ENCODE measurements at regions not wholly inside any gene's neighbourhood (a gene's known extent, or its start where the extent isn't known, plus 50 kb on each side); places are given as distances from the start of the nearest gene placed in this dataset.

- Mint-ChIP-seq H3K4me3 (no peak overlapping the region), H3K9me3 (no peaks in the 10 kb centered on the region)
These were observed 350.8 kb upstream of the NFE2L3 start for GRCh38 chr7:25801214-25801613.

GRCh38 chr7:25802057-25802456 lies 349.9 kb upstream of the NFE2L3 start:
- no peak for ATAC-seq
- H3K27me3 Mint-ChIP-seq, result peaks cover 22 to 31% of the 10 kb centered on the region in 2 donors
- H3K27ac Mint-ChIP-seq, result no peak overlapping the region
- no peak for DNase-seq (ENCODE audit: low spot score)
- H3K36me3 Mint-ChIP-seq, result no peaks in the 10 kb centered on the region
- H3K9me3 Mint-ChIP-seq, result no peaks in the 10 kb centered on the region
- H3K4me3 Mint-ChIP-seq, result no peak overlapping the region
- H3K4me1 Mint-ChIP-seq (ENCODE audit: low read depth in 2 of 2), result no peaks in the 10 kb centered on the region

More at GRCh38 chr7:25801214-25801613, 350.8 kb upstream of the NFE2L3 start:
- no peaks in the 10 kb centered on the region for H3K4me1 Mint-ChIP-seq (ENCODE audit: low read depth in 2 of 2)
- no peak overlapping the region for H3K27ac Mint-ChIP-seq
- H3K27me3 Mint-ChIP-seq, result peaks cover 15 to 27% of the 10 kb centered on the region in 2 donors
- H3K36me3 Mint-ChIP-seq, result no peaks in the 10 kb centered on the region
- no peak for DNase-seq (ENCODE audit: low spot score)
- ATAC-seq, result no peak

GRCh38 chr7:25802473-25802872 lies 349.5 kb upstream of the NFE2L3 start:
- ATAC-seq, result no peak
- Mint-ChIP-seq H3K27me3 (peaks cover 22 to 31% of the 10 kb centered on the region in 2 donors), H3K36me3 (no peaks in the 10 kb centered on the region), H3K9me3 (no peaks in the 10 kb centered on the region), H3K4me1 (ENCODE audit: low read depth in 2 of 2) (no peaks in the 10 kb centered on the region), H3K4me3 (no peak overlapping the region), H3K27ac (no peak overlapping the region)
- no peak for DNase-seq (ENCODE audit: low spot score)

- H3K4me3 Mint-ChIP-seq, result no peak overlapping the region
- no peaks in the 10 kb centered on the region for H3K9me3 Mint-ChIP-seq
- H3K4me1 Mint-ChIP-seq (ENCODE audit: low read depth in 2 of 2), result no peaks in the 10 kb centered on the region
- H3K36me3 Mint-ChIP-seq, result no peaks in the 10 kb centered on the region
- no peak overlapping the region for H3K27ac Mint-ChIP-seq
- H3K27me3 Mint-ChIP-seq, result peaks cover 22 to 32% of the 10 kb centered on the region in 2 donors
- DNase-seq (ENCODE audit: low spot score) (no peak), ATAC-seq (peak; percentile 20 to 60)
These were observed 348.7 kb upstream of the NFE2L3 start for GRCh38 chr7:25803117-25803887.

GRCh38 chr7:25804154-25804553 lies 347.8 kb upstream of the NFE2L3 start:
- peaks cover 22 to 29% of the 10 kb centered on the region in 2 donors for H3K27me3 Mint-ChIP-seq
- no peaks in the 10 kb centered on the region for H3K36me3 Mint-ChIP-seq
- no peak for ATAC-seq
- no peak overlapping the region for H3K4me3 Mint-ChIP-seq
- no peak for DNase-seq (ENCODE audit: low spot score)
- H3K4me1 Mint-ChIP-seq (ENCODE audit: low read depth in 2 of 2), result no peaks in the 10 kb centered on the region
- no peak overlapping the region for H3K27ac Mint-ChIP-seq
- H3K9me3 Mint-ChIP-seq, result no peaks in the 10 kb centered on the region

GRCh38 chr7:25805027-25805687 lies 346.8 kb upstream of the NFE2L3 start:
- H3K27me3 Mint-ChIP-seq, result peaks cover 23 to 27% of the 10 kb centered on the region in 2 donors
- no peak overlapping the region for H3K27ac Mint-ChIP-seq
- H3K4me3 Mint-ChIP-seq, result no peak overlapping the region
- H3K9me3 Mint-ChIP-seq, result no peaks in the 10 kb centered on the region
- DNase-seq (ENCODE audit: low spot score), result no peak
- no peak for ATAC-seq
- H3K4me1 Mint-ChIP-seq (ENCODE audit: low read depth in 2 of 2), result no peaks in the 10 kb centered on the region
- H3K36me3 Mint-ChIP-seq, result no peaks in the 10 kb centered on the region

- H3K9me3 Mint-ChIP-seq, result no peaks in the 10 kb centered on the region
These were observed 344.8 kb upstream of the NFE2L3 start for GRCh38 chr7:25807086-25807611.

GRCh38 chr7:25809441-25809840 lies 342.6 kb upstream of the NFE2L3 start:
- H3K27me3 Mint-ChIP-seq, result peaks cover 19 to 33% of the 10 kb centered on the region in 2 donors
- H3K4me1 Mint-ChIP-seq (ENCODE audit: low read depth in 2 of 2), result no peaks in the 10 kb centered on the region
- no peaks in the 10 kb centered on the region for H3K9me3 Mint-ChIP-seq
- ATAC-seq (no peak), DNase-seq (ENCODE audit: low spot score) (no peak)
- H3K36me3 Mint-ChIP-seq, result no peaks in the 10 kb centered on the region
- H3K27ac Mint-ChIP-seq, result no peak overlapping the region
- no peak overlapping the region for H3K4me3 Mint-ChIP-seq

More at GRCh38 chr7:25807086-25807611, 344.8 kb upstream of the NFE2L3 start:
- Mint-ChIP-seq H3K27me3 (peaks cover 26 to 28% of the 10 kb centered on the region in 2 donors), H3K27ac (no peak overlapping the region), H3K36me3 (no peaks in the 10 kb centered on the region), H3K4me3 (no peak overlapping the region), H3K4me1 (ENCODE audit: low read depth in 2 of 2) (no peaks in the 10 kb centered on the region)
- DNase-seq (ENCODE audit: low spot score) (no peak), ATAC-seq (no peak)

GRCh38 chr7:25812086-25812850 lies 339.7 kb upstream of the NFE2L3 start:
- H3K27ac Mint-ChIP-seq, result no peak overlapping the region
- no peaks in the 10 kb centered on the region for H3K9me3 Mint-ChIP-seq
- H3K4me1 Mint-ChIP-seq (ENCODE audit: low read depth in 2 of 2), result no peaks in the 10 kb centered on the region
- H3K36me3 Mint-ChIP-seq, result no peaks in the 10 kb centered on the region
- DNase-seq (ENCODE audit: low spot score) (no peak), ATAC-seq (no peak)
- peaks cover 19 to 31% of the 10 kb centered on the region in 2 donors for H3K27me3 Mint-ChIP-seq
- H3K4me3 Mint-ChIP-seq, result no peak overlapping the region

GRCh38 chr7:25813381-25813780 lies 338.6 kb upstream of the NFE2L3 start:
- Mint-ChIP-seq H3K27me3 (peaks cover 25 to 38% of the 10 kb centered on the region in 2 donors), H3K9me3 (no peaks in the 10 kb centered on the region)

GRCh38 chr7:25815711-25816110 lies 336.3 kb upstream of the NFE2L3 start:
- no peak for DNase-seq (ENCODE audit: low spot score)
- ATAC-seq, result no peak
- Mint-ChIP-seq H3K9me3 (no peaks in the 10 kb centered on the region), H3K4me3 (no peak overlapping the region), H3K36me3 (no peaks in the 10 kb centered on the region), H3K27ac (no peak overlapping the region), H3K27me3 (peaks cover 24 to 40% of the 10 kb centered on the region in 2 donors), H3K4me1 (ENCODE audit: low read depth in 2 of 2) (no peaks in the 10 kb centered on the region)

More at GRCh38 chr7:25813381-25813780, 338.6 kb upstream of the NFE2L3 start:
- H3K27ac Mint-ChIP-seq, result no peak overlapping the region
- DNase-seq (ENCODE audit: low spot score), result no peak
- no peak overlapping the region for H3K4me3 Mint-ChIP-seq
- H3K4me1 Mint-ChIP-seq (ENCODE audit: low read depth in 2 of 2), result no peaks in the 10 kb centered on the region
- ATAC-seq, result no peak
- H3K36me3 Mint-ChIP-seq, result no peaks in the 10 kb centered on the region

GRCh38 chr7:25820432-25821040 lies 331.5 kb upstream of the NFE2L3 start:
- H3K4me3 Mint-ChIP-seq, result no peak overlapping the region
- DNase-seq (ENCODE audit: low spot score) (no peak), ATAC-seq (no peak)
- H3K9me3 Mint-ChIP-seq, result no peaks in the 10 kb centered on the region
- H3K27me3 Mint-ChIP-seq, result peaks cover 40 to 48% of the 10 kb centered on the region in 2 donors
- H3K27ac Mint-ChIP-seq, result no peak overlapping the region
- H3K36me3 Mint-ChIP-seq, result no peaks in the 10 kb centered on the region
- no peaks in the 10 kb centered on the region for H3K4me1 Mint-ChIP-seq (ENCODE audit: low read depth in 2 of 2)

- DNase-seq (ENCODE audit: low spot score) (no peak), ATAC-seq (no peak)
- no peaks in the 10 kb centered on the region for H3K4me1 Mint-ChIP-seq (ENCODE audit: low read depth in 2 of 2)
- H3K36me3 Mint-ChIP-seq, result no peaks in the 10 kb centered on the region
- H3K27me3 Mint-ChIP-seq, result peaks cover 40 to 52% of the 10 kb centered on the region in 2 donors
- no peak overlapping the region for H3K27ac Mint-ChIP-seq
- H3K4me3 Mint-ChIP-seq, result no peak overlapping the region
- H3K9me3 Mint-ChIP-seq, result no peaks in the 10 kb centered on the region
These were observed 330.8 kb upstream of the NFE2L3 start for GRCh38 chr7:25821225-25821624.
